ENCODE measurements at regions not wholly inside any gene's neighbourhood (a gene's known extent, or its start where the extent isn't known, plus 50 kb on each side); places are given as distances from the start of the nearest gene placed in this dataset.
A peak's percentile ranks its signal among the peaks of the same experiment; 100 is the strongest.

DNA sequence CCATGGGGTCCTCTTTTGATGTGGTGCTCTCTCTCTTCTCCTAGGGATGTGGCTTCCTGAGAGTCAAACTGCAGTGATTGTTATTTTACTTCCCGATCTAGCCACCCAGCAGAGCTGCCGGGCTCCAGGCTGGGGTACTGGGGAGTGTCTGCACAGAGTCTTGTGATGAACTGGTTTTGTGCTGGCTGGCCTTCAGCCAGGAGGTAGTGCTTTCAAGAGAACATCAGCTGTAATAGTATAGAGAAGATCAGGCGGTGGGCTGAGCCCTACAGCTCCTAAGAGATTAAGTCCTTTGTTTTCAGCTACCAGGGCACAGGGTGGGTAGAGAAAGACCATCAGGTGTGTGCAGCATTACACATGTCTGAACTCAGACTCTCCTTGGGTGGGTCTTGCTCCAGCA is 59.0 kb upstream of the AGTR2 start:
- H3K4me3 ChIP-seq (ENCODE audit: low read depth, low read length): no peak overlapping the region
- H3K36me3 ChIP-seq: no peaks in the 10 kb centered on the region
- DNase-seq: peak; percentile 10
- H3K27me3 ChIP-seq: no peaks in the 10 kb centered on the region
- no peaks in the 10 kb centered on the region for H3K4me1 ChIP-seq
- TF ChIP-seq, protein P1, sequence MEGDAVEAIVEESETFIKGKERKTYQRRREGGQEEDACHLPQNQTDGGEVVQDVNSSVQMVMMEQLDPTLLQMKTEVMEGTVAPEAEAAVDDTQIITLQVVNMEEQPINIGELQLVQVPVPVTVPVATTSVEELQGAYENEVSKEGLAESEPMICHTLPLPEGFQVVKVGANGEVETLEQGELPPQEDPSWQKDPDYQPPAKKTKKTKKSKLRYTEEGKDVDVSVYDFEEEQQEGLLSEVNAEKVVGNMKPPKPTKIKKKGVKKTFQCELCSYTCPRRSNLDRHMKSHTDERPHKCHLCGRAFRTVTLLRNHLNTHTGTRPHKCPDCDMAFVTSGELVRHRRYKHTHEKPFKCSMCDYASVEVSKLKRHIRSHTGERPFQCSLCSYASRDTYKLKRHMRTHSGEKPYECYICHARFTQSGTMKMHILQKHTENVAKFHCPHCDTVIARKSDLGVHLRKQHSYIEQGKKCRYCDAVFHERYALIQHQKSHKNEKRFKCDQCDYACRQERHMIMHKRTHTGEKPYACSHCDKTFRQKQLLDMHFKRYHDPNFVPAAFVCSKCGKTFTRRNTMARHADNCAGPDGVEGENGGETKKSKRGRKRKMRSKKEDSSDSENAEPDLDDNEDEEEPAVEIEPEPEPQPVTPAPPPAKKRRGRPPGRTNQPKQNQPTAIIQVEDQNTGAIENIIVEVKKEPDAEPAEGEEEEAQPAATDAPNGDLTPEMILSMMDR (IDR thresholded peaks at IDR 0.05; ENCODE audit: low read depth, low read length): no peak
- no peaks in the 10 kb centered on the region for H3K9me3 ChIP-seq

GRCh38 chrX:116111934-116112595 is 58.5 kb upstream of the AGTR2 start:
- H3K4me1 ChIP-seq: no peaks in the 10 kb centered on the region
- TF ChIP-seq, protein P1 (IDR thresholded peaks at IDR 0.05; ENCODE audit: low read depth, low read length): no peak

DNA sequence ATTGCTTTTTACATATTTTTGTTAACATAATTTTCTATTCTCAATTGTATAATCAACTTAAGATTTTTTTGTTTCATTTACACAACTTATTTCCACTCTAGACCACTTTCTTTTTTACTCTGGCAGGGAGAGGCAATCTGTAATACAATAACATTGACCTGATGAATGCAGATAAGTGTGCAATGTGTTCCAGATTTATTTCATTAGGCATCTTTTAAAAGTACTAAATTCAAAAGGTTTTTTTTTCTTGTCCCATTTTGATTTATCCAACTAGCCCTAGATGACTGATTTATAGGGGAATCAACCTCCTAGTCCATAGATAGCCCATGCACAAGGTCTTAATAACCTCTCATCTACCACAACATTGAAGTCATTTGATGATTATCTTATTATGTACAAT is 55.5 kb upstream of the AGTR2 start:
- no peak for DNase-seq
- no peak overlapping the region for H3K4me3 ChIP-seq (ENCODE audit: low read depth, low read length)
- TF ChIP-seq, protein P1 (IDR thresholded peaks at IDR 0.05; ENCODE audit: low read depth, low read length): no peak
- H3K36me3 ChIP-seq: no peaks in the 10 kb centered on the region
- H3K27me3 ChIP-seq: no peaks in the 10 kb centered on the region
- no peaks in the 10 kb centered on the region for H3K9me3 ChIP-seq
- H3K4me1 ChIP-seq: no peaks in the 10 kb centered on the region

More at GRCh38 chrX:116111934-116112595, 58.5 kb upstream of the AGTR2 start:
- Histone ChIP-seq H3K27me3 (no peaks in the 10 kb centered on the region), H3K4me3 (ENCODE audit: low read depth, low read length) (no peak overlapping the region), H3K9me3 (no peaks in the 10 kb centered on the region), H3K36me3 (no peaks in the 10 kb centered on the region)
- no peak for DNase-seq
